AG09309 (cell line): ENCODE measurements at regions not wholly inside any gene's neighbourhood (a gene's known extent, or its start where the extent isn't known, plus 50 kb on each side); places are given as distances from the start of the nearest gene placed in this dataset.
"Not testable (repeated sequence)": the region's sequence is repeated elsewhere in the genome, so short reads cannot be mapped to it uniquely, and the experiment has no call there.

Experiments used
- DNase-seq: peaks from one replicate; pipeline ENCODE4 v3.0.0-alpha.2; 2010; ENCODE audit warnings: low read depth
- H3K4me3 ChIP-seq: 2 replicates; pipeline ENCODE4 v1.5.1; 2011; ENCODE audit warnings: mild to moderate bottlenecking, low read depth, low read length, moderate library complexity; ENCODE audit not compliant: control insufficient read depth
- CTCF ChIP-seq: IDR thresholded peaks from 2 replicates; pipeline ENCODE4 v1.5.1; 2011; ENCODE audit warnings: mild to moderate bottlenecking, low read depth, low read length, inconsistent platforms; ENCODE audit not compliant: insufficient read depth, control insufficient read depth; ENCODE audit errors: missing control alignments

GRCh38 chr1:112141923-112142322 is 152.5 kb upstream of the KCND3 start:
- no peak for TF ChIP-seq CTCF
- DNase-seq, result no peak
- H3K4me3 ChIP-seq, result no peak overlapping the region

- no peak overlapping the region for H3K4me3 ChIP-seq
- DNase-seq, result no peak
- TF ChIP-seq CTCF, result no peak
These were observed 154.5 kb upstream of the KCND3 start for GRCh38 chr1:112143871-112144441.

GRCh38 chr1:112144733-112145426 is 155.4 kb upstream of the KCND3 start:
- no peak for DNase-seq
- no peak overlapping the region for H3K4me3 ChIP-seq
- no peak for TF ChIP-seq CTCF

GRCh38 chr1:112146201-112146715 is 156.8 kb upstream of the KCND3 start:
- H3K4me3 ChIP-seq, result no peak overlapping the region
- TF ChIP-seq CTCF, result no peak
- DNase-seq, result no peak

- DNase-seq, H3K4me3 ChIP-seq: not testable (repeated sequence)
These were observed 170.7 kb upstream of the KCND3 start for GRCh38 chr1:112160214-112160613.

GRCh38 chr1:112165375-112165774 is 175.9 kb upstream of the KCND3 start:
- H3K4me3 ChIP-seq, result no peak overlapping the region
- DNase-seq, result no peak
- no peak for TF ChIP-seq CTCF

GRCh38 chr1:112169517-112169916 is 180.0 kb upstream of the KCND3 start:
- no peak overlapping the region for H3K4me3 ChIP-seq
- no peak for TF ChIP-seq CTCF
- no peak for DNase-seq
